PC-9 (cell line): ENCODE measurements at regions not wholly inside any gene's neighbourhood (a gene's known extent, or its start where the extent isn't known, plus 50 kb on each side); places are given as distances from the start of the nearest gene placed in this dataset.

Source experiments
- CTCF ChIP-seq: fragments of 200-600 bp; sonication (generic); conservative IDR thresholded peaks from 2 replicates; pipeline ENCODE4 v1.6.1; 2017; ENCODE audit warnings: mixed run types, antibody characterized with exemption, mild to moderate bottlenecking, moderate library complexity
- EZH2 ChIP-seq: fragments of 200-600 bp; sonication (generic); IDR thresholded peaks from 2 replicates; pipeline ENCODE4 v1.8.0; 2017; ENCODE audit warnings: antibody characterized with exemption, low read depth

GRCh38 chr7:33753881-33754525, 151.3 kb upstream of the BMPER start:
- TF ChIP-seq CTCF (no peak), EZH2 (no peak)
